GM12878 (cell line): ENCODE measurements at regions not wholly inside any gene's neighbourhood (a gene's known extent, or its start where the extent isn't known, plus 50 kb on each side); places are given as distances from the start of the nearest gene placed in this dataset.

Experiments
- ATAC-seq: fragments of 200-7000 bp; cut with Tn5 transposase; 3 replicates; pipeline ENCODE4 v1.9.1; 2020; ENCODE audit warnings: mild to moderate bottlenecking, moderate library complexity
- BruUV-seq: library from RNA; stranded (reverse); fragments of 400-500 nt; replicated peaks from 2 replicates; lab custom pipeline; 2021; lab: Mats Ljungman, UMichigan
- CTCF ChIA-PET: fragments of 300-600 bp; sonication (Branson Sonifier 250); formaldehyde crosslinking; extraction: SDS; loops from one replicate; lab custom pipeline; 2021; ENCODE audit warnings: inconsistent platforms; lab: Yijun Ruan, JAX
- POLR2A ChIA-PET: fragments of 350-600 bp; formaldehyde crosslinking; extraction: SDS; loops from one replicate; lab custom pipeline; 2021; ENCODE audit warnings: inconsistent platforms; lab: Charles Lee
- RAD21 ChIA-PET: fragments of 300-600 bp; sonication (Branson Sonifier 250); formaldehyde crosslinking; loops from one replicate; lab custom pipeline; 2023; ENCODE audit warnings: antibody characterized with exemption; ENCODE audit not compliant: unreplicated experiment; lab: Charles Lee
- SMC1A ChIA-PET: fragments of 300-600 bp; sonication (Branson Sonifier 250); formaldehyde crosslinking; loops from one replicate; lab custom pipeline; 2023; ENCODE audit not compliant: unreplicated experiment, uncharacterized antibody; lab: Charles Lee
- DNase-seq: peaks from one replicate; pipeline ENCODE4 v3.0.0-alpha.2; 2011; ENCODE audit warnings: low read depth, low spot score
- FAIRE-seq: peaks from 3 replicates; lab custom pipeline; 2011; peaks lifted over from hg19 to GRCh38; lab: Jason Lieb, UNC
- H2AFZ ChIP-seq: 2 replicates; pipeline ENCODE4 v1.6.0; 2011; ENCODE audit warnings: low read depth, low read length, control low read depth; ENCODE audit not compliant: control insufficient read depth
- H3K27ac ChIP-seq: 2 replicates; pipeline ENCODE4 v1.5.1; 2011; ENCODE audit warnings: control low read depth; ENCODE audit not compliant: control insufficient read depth, insufficient read depth
- H3K27me3 ChIP-seq, 2 experiments: replicated peaks in 1 of 2; 2 replicates each; pipeline versions ENCODE4 v1.6.0 to v1.6.1; 2011; ENCODE audit warnings: low read length in 1 of 2; ENCODE audit not compliant: control insufficient read depth in 2 of 2, insufficient read depth in 2 of 2
- H3K36me3 ChIP-seq, 2 experiments: 2 replicates each; pipeline ENCODE4 v1.5.1; 2011; ENCODE audit warnings: low read length in 1 of 2; ENCODE audit not compliant: control insufficient read depth in 2 of 2, insufficient read depth in 2 of 2
- H3K4me1 ChIP-seq: 2 replicates; pipeline ENCODE4 v1.6.1; 2011; ENCODE audit warnings: mild to moderate bottlenecking, low read length, moderate library complexity, mixed read lengths; ENCODE audit not compliant: control insufficient read depth, insufficient read depth
- H3K4me2 ChIP-seq: 2 replicates; pipeline ENCODE4 v1.6.0; 2011; ENCODE audit warnings: control low read depth; ENCODE audit not compliant: control insufficient read depth, insufficient read depth
- H3K4me3 ChIP-seq: fragments of 200-600 bp; sonication (generic); 2 replicates; pipeline ENCODE4 v1.5.1; 2016
- H3K79me2 ChIP-seq: 2 replicates; pipeline ENCODE4 v1.6.0; 2011; ENCODE audit warnings: low read length; ENCODE audit not compliant: control insufficient read depth, insufficient read depth
- H3K9ac ChIP-seq: 2 replicates; pipeline ENCODE4 v1.8.0; 2011; ENCODE audit warnings: low read length, control low read depth, mixed read lengths; ENCODE audit not compliant: control insufficient read depth, insufficient read depth
- H3K9me3 ChIP-seq: replicated peaks from 3 replicates; pipeline ENCODE4 v1.5.1; 2011; ENCODE audit warnings: mild to moderate bottlenecking, low read length; ENCODE audit not compliant: control insufficient read depth, insufficient read depth
- H4K20me1 ChIP-seq: 2 replicates; pipeline ENCODE4 v1.6.0; 2011; ENCODE audit not compliant: control insufficient read depth, insufficient read depth
- BMI1 ChIP-seq: fragments of 450-650 bp; IDR thresholded peaks from 2 replicates; pipeline ENCODE4 v1.6.1; 2016; ENCODE audit warnings: mild to moderate bottlenecking, moderate library complexity, borderline replicate concordance
- BRCA1 ChIP-seq: IDR thresholded peaks from 2 replicates; pipeline ENCODE4 v1.6.1; 2011; ENCODE audit warnings: low read depth, low read length, improper control_type of control experiment
- EGR1 ChIP-seq, 2 experiments: IDR thresholded peaks; 1 replicate in 1 of 2; 2 replicates in 1 of 2; pipeline ENCODE4 v1.6.1; 2011 to 2012; ENCODE audit warnings: low read depth in 2 of 2, low read length in 2 of 2, borderline replicate concordance in 1 of 2, mild to moderate bottlenecking in 1 of 2, moderate library complexity in 1 of 2
- JUNB ChIP-seq: IDR thresholded peaks from 2 replicates; pipeline ENCODE4 v1.6.1; 2016; ENCODE audit warnings: antibody characterized with exemption, mild to moderate bottlenecking
- PAX5 ChIP-seq: IDR thresholded peaks from 2 replicates; pipeline ENCODE4 v1.6.1; 2011; ENCODE audit warnings: low read depth, low read length, borderline replicate concordance
- PAX8 ChIP-seq: fragments of 450-650 bp; IDR thresholded peaks from 2 replicates; pipeline ENCODE4 v1.6.1; 2017; ENCODE audit warnings: mild to moderate bottlenecking, moderate library complexity
- SIN3A ChIP-seq: IDR thresholded peaks from 2 replicates; pipeline ENCODE4 v1.6.1; 2012; ENCODE audit warnings: low read depth, low read length, improper control_type of control experiment
- SIX5 ChIP-seq: IDR thresholded peaks from 2 replicates; pipeline ENCODE4 v1.6.1; 2011; ENCODE audit warnings: mild to moderate bottlenecking, low read depth, low read length, moderate library complexity; ENCODE audit not compliant: severe bottlenecking
- ZSCAN29 ChIP-seq: fragments of 450-650 bp; IDR thresholded peaks from 2 replicates; pipeline ENCODE4 v1.6.1; 2017; ENCODE audit warnings: mild to moderate bottlenecking, moderate library complexity
- WGBS: methylation state at CpG from one replicate; pipeline ENCODE4 v1.1.6; 2016; ENCODE audit warnings: low lambda C conversion rate; ENCODE audit not compliant: insufficient replicate concordance, insufficient coverage; ENCODE audit errors: missing lambda C conversion rate; 5-methylcytosine and 5-hydroxymethylcytosine counted together
- in situ Hi-C: fragments of 300-500 bp; cut with MboI; formaldehyde crosslinking; loops from 9 replicates; pipeline ENCODE4 v1.14.3; 2018; ENCODE audit warnings: mixed read lengths
- intact Hi-C: fragments of 100-400 bp; cut with micrococcal nuclease; formaldehyde crosslinking; loops from one replicate; pipeline ENCODE4 v1.14.2; 2022; ENCODE audit not compliant: unreplicated experiment

DNA sequence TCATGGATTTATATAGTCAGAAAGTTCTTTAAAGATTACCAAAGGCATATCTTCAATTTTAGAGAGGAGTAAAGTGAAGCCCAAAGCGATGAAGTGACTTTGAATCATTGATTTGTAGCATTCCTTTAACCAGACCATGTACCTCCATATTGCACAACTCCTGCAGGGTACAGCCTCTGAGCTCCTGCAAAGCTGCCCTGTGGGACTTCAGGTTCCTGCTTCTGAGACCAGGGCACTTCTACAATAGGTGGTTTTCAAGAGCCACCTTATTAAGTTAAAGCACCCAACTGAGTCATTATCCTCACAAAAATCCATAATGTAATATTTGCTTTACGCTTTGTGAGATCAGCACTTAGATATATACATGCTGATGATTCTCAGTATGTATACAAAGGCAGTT is 270.7 kb upstream of the RGS17 start:
- FAIRE-seq (no peak), DNase-seq (no peak), ATAC-seq (no peak)
- SMC1A ChIA-PET, result no interaction called here
- Histone ChIP-seq H3K36me3 (no peaks in the 10 kb centered on the region), H2AFZ (no peak overlapping the region), H3K9ac (no peak overlapping the region), H3K27ac (no peak overlapping the region), H3K4me3 (no peak overlapping the region), H3K9me3 (no peaks in the 10 kb centered on the region), H3K27me3 (no peaks in the 10 kb centered on the region), H4K20me1 (no peaks in the 10 kb centered on the region), H3K4me1 (no peaks in the 10 kb centered on the region), H3K79me2 (no peaks in the 10 kb centered on the region), H3K4me2 (no peak overlapping the region)
- no TSS peak for BruUV-seq
- CTCF ChIA-PET, result no interaction called here
- RAD21 ChIA-PET, result no interaction called here
- in situ Hi-C loops, result no loop called here
- TF ChIP-seq SIN3A, result no peak
- POLR2A ChIA-PET, result no interaction called here
- WGBS, result 17% methylated on average over 2 of the region's 2 CpGs
- intact Hi-C loops, result no loop called here

DNA sequence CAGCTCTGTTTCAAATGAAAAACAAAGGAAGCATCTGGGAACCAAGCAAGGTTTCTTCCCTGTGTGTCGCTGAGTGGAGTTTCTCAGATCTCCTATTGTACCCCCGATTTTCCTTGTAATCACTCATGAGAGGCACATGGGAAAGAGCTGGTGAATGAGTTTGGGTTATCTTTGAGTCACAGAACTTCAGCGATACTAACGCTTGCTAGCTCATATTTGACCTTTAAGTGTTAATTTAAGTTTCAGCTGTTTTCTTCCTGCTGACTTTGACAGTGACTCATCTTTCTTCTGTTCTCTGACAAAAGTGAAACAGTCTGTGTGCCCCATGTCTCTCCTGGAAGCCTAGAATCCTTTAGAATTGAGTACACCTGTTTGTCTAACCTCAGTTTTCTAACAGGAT is 261.1 kb upstream of the RGS17 start:
- BruUV-seq, result no TSS peak
- Histone ChIP-seq H3K27ac (no peak overlapping the region), H3K4me3 (no peak overlapping the region), H3K9ac (no peak overlapping the region), H3K4me2 (no peak overlapping the region), H2AFZ (no peak overlapping the region), H3K9me3 (no peaks in the 10 kb centered on the region), H3K36me3 (no peaks in the 10 kb centered on the region), H3K79me2 (no peaks in the 10 kb centered on the region), H4K20me1 (no peaks in the 10 kb centered on the region), H3K27me3 (no peaks in the 10 kb centered on the region), H3K4me1 (no peaks in the 10 kb centered on the region)
- ChIA-PET POLR2A (no interaction called here), CTCF (no interaction called here), SMC1A (no interaction called here), RAD21 (interaction anchor here (0.7 kb wide), 1 partner anchor 167 kb away, joined by 3 read pairs; no protein-coding TSS in a partner anchor)
- FAIRE-seq (no peak), ATAC-seq (no peak), DNase-seq (no peak)
- 37% methylated on average over 4 of the region's 4 CpGs for WGBS
- no peak for TF ChIP-seq SIX5
- no peak for TF ChIP-seq PAX5
- TF ChIP-seq PAX8, result no peak
- TF ChIP-seq EGR1 (IDR thresholded peaks at IDR 0.05; ENCODE audit: borderline replicate concordance in 1 of 2, low read depth in 2 of 2, low read length in 2 of 2), result no peak
- TF ChIP-seq ZSCAN29, result no peak
- TF ChIP-seq BMI1, result no peak
- no peak for TF ChIP-seq JUNB
- no peak for TF ChIP-seq BRCA1
- intact Hi-C loops (no loop called here), in situ Hi-C loops (no loop called here)
